Suppressor macrophage (primary cell): ENCODE measurements at regions not wholly inside any gene's neighbourhood (a gene's known extent, or its start where the extent isn't known, plus 50 kb on each side); places are given as distances from the start of the nearest gene placed in this dataset.
"Not testable (repeated sequence)": the region's sequence is repeated elsewhere in the genome, so short reads cannot be mapped to it uniquely, and the experiment has no call there.

Source experiments
- DNase-seq, 4 experiments: peaks; one replicate each; pipeline ENCODE4 v3.0.0-alpha.2; 2020 to 2022

GRCh38 chr4:189202182-189202868 is 738.3 kb upstream of the FRG1 start:
- DNase-seq: peak; percentile 34 to 70 (median 56)

GRCh38 chr4:189202869-189203271 is 737.8 kb upstream of the FRG1 start:
- no peak for DNase-seq

DNA sequence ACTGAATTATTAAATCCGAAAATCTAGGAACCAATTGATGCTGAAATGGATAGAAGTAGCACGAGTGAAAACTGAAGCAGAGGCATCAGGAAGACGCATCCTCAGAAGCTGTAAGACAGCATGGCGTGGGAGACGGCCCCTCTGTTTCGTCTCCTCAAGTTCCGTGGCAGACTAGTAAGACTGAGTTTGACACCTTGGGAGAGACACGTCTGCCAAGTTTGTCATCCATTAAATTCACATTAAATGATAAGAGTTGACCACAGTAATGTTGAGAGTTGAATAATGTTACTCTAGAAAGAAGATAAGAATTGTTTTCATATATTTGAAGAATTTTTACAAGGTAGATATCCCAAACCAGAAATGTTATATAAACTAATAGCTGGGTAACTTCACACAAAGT is 736.1 kb upstream of the FRG1 start:
- no peak for DNase-seq

DNA sequence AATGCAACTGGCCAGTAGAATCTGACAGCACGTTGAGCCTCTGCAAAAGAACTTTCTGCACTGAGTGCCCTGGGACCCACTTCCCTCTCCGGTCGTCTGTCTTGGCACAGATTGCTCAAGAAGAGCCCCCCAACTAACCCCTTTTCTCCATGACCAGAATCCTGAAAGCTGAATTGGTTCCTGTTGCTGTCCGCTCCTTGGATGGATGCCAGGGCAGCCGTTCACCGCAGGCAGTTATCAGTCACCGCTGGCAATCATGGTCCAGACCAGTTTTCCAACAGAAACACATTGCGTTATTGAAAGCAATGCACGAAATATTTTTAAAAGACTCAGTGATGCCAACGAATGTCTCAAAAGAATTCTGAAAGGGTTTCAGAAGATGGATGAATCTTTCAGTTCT is 733.7 kb upstream of the FRG1 start:
- DNase-seq: no peak

DNA sequence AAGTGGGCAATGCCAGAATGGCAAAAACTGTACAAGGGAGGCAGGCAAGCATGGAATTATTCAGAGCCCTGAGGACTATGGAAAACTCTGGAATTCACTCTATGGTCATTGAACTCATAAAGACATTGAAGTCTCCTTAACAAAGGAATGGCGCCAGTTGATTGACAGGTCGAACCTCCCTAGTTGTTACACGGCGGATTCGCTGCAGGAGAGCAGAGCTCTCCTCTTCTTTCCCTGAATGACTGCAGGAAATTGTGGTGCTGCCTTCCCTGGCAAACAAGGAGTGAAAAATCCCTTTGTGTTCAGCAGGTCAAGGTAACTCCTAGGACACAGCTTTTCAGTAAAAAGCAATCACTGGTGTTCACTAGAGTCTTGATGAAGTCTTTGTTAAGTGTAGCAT is 732.8 kb upstream of the FRG1 start:
- DNase-seq: no peak

DNA sequence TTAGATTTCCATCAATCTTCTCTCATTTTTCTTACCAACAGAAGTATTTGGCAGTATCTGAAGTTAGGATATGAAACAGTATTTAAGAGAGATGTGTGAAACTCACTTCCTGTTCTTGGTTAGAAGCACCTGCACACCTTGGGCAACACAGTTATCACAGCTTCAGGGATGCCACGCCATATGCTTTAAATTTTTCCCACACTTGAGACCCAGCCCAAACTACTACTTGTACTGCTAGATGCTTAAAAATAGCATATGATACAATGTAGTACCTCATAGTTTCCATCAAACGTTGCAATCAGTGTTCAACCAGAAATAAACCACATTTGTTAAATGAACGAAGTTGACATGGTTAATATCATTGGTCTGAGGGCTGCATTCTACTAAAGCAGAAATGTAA is 725.1 kb upstream of the FRG1 start:
- DNase-seq: no peak

- no peak for DNase-seq
Observed at GRCh38 chr4:189221691-189222090, 719.0 kb upstream of the FRG1 start.

DNA sequence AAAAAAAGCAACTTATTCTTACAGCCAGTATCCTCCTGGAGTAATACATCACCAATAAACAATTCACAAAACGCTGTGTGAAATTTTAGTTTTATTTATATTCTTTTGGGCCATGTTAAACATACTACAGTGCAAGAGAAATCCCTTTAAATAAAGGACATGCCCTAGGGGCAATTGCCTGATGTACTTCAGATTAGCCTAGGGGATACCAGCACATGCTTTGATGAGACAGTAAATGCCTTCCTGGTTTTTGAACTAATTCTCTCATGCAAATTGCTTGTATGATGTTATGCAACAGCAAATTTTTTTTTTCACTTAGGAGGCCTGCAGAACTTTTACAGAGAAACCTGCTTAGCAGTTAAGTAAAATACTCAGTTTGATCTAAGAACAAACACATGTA is 711.9 kb upstream of the FRG1 start:
- no peak for DNase-seq

DNA sequence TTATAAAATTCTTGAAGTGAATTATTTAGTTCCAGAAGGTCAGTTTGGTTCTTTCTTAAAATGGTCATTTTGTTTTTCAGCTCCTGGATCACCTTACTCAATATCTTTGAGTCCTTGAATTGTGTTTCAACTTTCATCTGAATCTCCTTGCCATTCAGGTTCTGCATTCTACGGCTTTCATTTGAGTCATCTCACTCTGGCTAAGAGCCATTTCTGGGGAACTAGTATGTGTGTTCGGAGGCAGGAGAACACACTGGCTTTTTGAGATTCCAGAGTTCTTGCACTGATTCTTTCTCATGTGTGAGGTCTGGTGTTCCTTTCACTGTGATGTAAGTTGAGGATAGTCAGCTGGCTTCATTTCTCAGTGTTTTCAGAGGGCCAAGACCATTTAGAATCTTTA is 708.4 kb upstream of the FRG1 start:
- DNase-seq: no peak

DNA sequence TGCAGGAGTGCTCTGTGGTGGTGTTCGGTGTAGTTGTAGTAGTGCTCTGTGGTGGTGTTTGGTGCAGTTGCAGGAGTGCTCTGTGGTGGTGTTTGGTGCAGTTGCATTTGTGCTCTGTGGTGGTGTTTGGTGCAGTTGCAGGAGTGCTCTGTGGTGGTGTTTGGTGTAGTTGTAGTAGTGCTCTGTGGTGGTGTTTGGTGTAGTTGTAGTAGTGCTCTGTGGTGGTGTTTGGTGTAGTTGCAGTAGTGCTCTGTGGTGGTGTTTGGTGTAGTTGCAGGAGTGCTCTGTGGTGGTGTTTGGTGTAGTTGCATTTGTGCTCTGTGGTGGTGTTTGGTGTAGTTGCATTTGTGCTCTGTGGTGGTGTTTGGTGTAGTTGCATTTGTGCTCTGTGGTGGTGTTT is 706.9 kb upstream of the FRG1 start:
- DNase-seq: not testable (repeated sequence)

DNA sequence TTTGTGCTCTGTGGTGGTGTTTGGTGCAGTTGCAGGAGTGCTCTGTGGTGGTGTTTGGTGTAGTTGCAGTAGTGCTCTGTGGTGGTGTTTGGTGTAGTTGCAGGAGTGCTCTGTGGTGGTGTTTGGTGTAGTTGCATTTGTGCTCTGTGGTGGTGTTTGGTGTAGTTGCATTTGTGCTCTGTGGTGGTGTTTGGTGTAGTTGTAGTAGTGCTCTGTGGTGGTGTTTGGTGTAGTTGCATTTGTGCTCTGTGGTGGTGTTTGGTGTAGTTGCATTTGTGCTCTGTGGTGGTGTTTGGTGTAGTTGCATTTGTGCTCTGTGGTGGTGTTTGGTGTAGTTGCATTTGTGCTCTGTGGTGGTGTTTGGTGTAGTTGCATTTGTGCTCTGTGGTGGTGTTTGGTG is 705.7 kb upstream of the FRG1 start:
- not testable (repeated sequence) for DNase-seq

- DNase-seq: no peak
Observed at GRCh38 chr4:189235599-189235998, 705.1 kb upstream of the FRG1 start.

DNA sequence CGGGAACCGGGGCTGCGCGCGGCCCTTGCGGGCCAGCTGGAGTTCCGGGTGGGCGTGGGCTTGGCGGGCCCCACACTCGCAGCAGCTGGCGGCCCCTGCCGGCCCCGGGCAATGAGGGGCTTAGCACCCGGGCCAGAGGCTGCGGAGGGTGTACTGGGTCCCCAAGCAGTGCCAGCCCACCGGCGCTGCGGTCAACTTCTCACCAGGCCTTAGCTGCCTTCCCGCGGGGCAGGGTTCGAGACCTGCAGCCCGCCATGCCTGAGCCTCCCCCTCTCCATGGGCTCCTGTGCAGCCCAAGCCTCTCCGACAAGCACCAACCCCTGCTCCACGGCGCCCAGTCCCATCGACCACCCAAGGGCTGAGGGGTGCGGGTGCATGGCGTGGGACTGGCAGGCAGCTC is 704.4 kb upstream of the FRG1 start:
- not testable (repeated sequence) for DNase-seq

DNA sequence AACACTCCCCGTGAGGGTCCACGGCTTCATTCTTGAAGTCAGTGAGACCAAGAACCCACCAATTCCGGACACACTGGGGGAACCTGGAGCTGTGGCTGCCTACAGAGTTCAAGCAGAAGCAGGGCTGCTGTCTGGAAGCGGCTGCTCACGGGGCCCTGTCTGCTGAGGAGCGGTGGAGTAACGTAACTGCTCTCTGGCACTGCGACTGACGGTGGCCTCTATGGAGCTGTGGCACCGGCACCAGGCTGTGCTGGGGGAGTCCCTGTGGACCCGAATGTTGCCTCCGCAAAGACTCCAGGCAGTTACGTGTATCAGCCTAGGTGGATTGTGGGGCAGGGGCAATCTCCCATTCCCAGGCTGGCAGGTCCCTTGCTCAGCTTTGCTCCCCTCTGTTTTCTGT is 703.3 kb upstream of the FRG1 start:
- no peak for DNase-seq

DNA sequence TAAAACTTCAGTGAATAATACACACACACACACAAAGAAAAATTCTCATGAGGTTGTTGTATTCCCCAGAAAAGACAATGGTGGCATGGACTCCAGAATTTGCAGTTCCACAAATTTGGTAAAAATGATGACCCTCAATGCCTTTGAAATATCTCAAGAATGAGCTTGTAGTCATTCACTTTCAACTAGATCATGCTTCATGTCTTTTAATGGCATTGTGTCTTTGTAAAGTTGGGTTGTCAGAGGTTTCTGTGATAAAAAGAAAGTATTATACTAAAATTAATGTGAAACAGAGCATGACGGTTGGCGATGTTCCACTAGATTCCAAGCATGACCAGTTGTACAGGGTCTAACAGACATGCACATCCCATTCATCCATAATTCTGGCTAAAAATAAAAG is 685.0 kb upstream of the FRG1 start:
- no peak for DNase-seq

DNA sequence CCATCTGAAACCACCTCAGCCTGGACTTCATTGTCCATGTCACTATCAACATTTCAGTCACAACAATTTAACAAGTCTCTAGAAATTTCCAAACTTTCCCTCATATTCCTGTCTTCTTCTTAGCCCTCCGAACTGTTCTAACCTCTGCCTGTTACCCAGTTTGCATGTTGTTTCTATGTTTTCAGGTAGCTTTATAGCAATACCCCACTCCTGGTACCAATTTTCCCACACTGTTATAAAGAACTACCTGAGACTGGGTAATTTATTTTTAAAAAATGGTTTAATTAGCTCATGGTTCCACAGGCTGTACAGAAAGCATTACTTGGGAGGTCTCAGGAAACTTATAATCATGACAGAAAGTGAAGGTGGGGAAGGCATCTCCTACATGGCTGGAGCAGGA is 679.2 kb upstream of the FRG1 start:
- no peak for DNase-seq

- no peak for DNase-seq
Observed at GRCh38 chr4:189265515-189265914, 675.2 kb upstream of the FRG1 start.

- no peak for DNase-seq
Observed at GRCh38 chr4:189267312-189267965, 673.2 kb upstream of the FRG1 start.

GRCh38 chr4:189278597-189279165 is 662.0 kb upstream of the FRG1 start:
- DNase-seq: no peak

DNA sequence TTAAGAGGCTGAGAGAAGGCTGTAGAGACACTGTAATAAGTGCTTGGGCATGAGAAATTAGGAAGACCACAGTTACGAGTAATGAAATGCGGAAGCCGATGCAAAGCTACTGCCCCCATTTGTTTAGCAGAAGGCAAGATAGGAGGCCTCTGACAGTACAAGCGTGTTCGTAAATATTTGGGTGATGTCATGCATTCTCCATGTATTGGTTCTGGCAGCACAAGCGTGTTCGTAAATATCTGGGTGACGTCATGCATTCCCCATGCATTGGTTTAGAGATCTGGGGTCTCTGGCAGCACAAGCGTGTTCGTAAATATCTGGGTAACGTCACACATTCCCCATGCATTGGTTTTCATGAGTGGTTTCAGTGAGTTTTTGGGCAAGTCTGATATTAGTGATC is 661.5 kb upstream of the FRG1 start:
- DNase-seq: no peak

DNA sequence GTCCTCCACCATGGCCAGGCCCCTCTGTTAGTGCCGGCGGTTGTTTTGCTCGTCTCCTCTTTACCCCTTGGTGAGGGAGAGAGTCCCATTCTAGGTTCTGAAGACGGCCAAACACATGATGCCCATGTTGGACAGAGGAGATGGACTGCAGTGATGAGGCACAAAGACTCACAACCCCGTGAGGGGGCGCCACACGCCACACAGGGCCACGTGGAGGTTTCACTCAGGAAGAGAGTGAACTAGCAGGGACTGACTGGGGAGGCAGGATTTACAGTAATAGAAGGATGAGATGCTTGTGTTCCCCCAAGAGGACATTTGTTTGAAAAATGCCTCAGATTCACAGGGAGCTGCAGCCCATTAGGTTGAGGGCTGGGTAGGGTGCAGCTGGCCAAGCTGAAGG is 655.3 kb upstream of the FRG1 start:
- peak in 1 of 4 experiments; percentile 2 for DNase-seq

DNA sequence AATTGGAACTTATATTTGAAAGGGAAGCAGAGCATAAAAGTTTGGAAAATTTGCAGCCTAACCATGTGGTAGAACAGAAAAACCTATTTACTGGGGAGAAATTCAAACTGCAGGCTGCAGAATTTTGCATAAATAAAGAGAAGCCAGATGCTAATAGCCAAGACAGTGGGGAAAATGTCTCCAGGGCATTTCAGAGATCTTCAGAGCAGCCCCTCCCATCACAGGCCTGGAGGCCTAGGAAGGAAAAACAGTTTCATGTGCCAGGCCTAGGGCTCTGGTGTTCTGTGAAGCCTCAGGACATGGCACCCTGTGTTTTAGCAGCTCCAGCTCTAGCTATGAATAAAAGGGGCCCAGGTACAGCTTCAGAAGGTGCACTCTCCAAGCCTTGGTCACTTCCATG is 648.7 kb upstream of the FRG1 start:
- DNase-seq: no peak

GRCh38 chr4:189293459-189293858 is 647.2 kb upstream of the FRG1 start:
- DNase-seq: no peak

DNA sequence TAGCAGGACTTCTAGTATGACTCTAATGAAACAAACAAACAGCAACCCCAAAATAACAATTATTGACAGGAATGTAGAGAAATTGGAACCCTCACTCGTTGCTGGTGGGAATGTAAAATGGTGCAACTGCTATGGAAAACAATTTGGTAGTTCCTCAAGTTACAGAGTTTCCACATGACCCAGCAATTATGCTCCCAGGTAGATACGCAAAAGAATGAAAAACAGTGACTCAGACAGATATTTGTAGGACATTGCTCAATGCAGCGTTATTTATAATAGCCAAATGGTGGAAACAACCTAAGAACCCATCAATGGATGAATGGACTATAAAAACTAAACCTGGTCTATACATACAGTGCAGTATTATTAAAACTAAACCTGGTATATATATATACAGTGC is 646.1 kb upstream of the FRG1 start:
- DNase-seq: no peak
